Uterus (tissue), 2 donors: ENCODE measurements at regions not wholly inside any gene's neighbourhood (a gene's known extent, or its start where the extent isn't known, plus 50 kb on each side); places are given as distances from the start of the nearest gene placed in this dataset.
"Not testable (repeated sequence)": the region's sequence is repeated elsewhere in the genome, so short reads cannot be mapped to it uniquely, and the experiment has no call there.

Experiments
- POLR2A ChIP-seq, 2 donors: fragments of 450-650 bp; IDR thresholded peaks; one replicate each; pipeline ENCODE4 v1.6.1; 2016; ENCODE audit warnings: antibody characterized with exemption in 2 of 2, mild to moderate bottlenecking in 1 of 2, moderate library complexity in 1 of 2
- TF ChIP-seq, protein P1 (sequence below), 4 experiments: fragments of 200-600 bp in 2 of 4; fragments of 450-650 bp in 2 of 4; sonication (generic) in 2 of 4; IDR thresholded peaks; one replicate each; pipeline ENCODE4 v1.5.1; 2016 to 2019; ENCODE audit warnings: antibody characterized with exemption in 4 of 4, mild to moderate bottlenecking in 2 of 4, moderate library complexity in 1 of 4

DNA sequence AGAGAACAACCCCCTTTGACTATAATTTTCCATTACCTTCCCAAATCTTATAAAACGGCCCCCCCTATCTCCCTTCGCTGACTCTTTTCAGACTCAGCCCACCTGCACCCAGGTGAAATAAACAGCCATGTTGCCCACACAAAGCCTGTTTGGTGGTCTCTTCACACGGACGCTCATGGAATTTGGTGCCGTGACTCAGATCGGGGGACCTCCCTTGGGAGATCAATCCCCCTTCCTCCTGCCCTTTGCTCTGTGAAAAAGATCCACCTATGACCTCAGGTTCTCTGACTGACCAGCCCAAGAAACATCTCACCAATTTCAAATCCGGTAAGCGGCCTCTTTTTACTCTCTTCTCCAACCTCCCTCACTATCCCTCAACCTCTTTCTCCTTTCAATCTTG, 146.8 kb upstream of the TRIB2 start:
- TF ChIP-seq, protein P1, sequence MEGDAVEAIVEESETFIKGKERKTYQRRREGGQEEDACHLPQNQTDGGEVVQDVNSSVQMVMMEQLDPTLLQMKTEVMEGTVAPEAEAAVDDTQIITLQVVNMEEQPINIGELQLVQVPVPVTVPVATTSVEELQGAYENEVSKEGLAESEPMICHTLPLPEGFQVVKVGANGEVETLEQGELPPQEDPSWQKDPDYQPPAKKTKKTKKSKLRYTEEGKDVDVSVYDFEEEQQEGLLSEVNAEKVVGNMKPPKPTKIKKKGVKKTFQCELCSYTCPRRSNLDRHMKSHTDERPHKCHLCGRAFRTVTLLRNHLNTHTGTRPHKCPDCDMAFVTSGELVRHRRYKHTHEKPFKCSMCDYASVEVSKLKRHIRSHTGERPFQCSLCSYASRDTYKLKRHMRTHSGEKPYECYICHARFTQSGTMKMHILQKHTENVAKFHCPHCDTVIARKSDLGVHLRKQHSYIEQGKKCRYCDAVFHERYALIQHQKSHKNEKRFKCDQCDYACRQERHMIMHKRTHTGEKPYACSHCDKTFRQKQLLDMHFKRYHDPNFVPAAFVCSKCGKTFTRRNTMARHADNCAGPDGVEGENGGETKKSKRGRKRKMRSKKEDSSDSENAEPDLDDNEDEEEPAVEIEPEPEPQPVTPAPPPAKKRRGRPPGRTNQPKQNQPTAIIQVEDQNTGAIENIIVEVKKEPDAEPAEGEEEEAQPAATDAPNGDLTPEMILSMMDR (IDR thresholded peaks at IDR 0.05): not testable (repeated sequence)
- not testable (repeated sequence) for TF ChIP-seq POLR2A (IDR thresholded peaks at IDR 0.05)
